ENCODE measurements at regions not wholly inside any gene's neighbourhood (a gene's known extent, or its start where the extent isn't known, plus 50 kb on each side); places are given as distances from the start of the nearest gene placed in this dataset.

- H4K91ac ChIP-seq (ENCODE audit: insufficient read length, low read depth, low read length) = no peak overlapping the region
- no peaks in the 10 kb centered on the region for H3K23me2 ChIP-seq (ENCODE audit: insufficient read length, low read depth, low read length, poor library complexity, severe bottlenecking)
- H3K4me1 ChIP-seq (ENCODE audit: insufficient read depth, low read length) = no peaks in the 10 kb centered on the region
- H3K14ac ChIP-seq (ENCODE audit: insufficient read depth, low read length) = no peak overlapping the region
- no peak overlapping the region for H2BK120ac ChIP-seq (ENCODE audit: low read depth, low read length, poor library complexity, severe bottlenecking)
- no peaks in the 10 kb centered on the region for H3K9me3 ChIP-seq (ENCODE audit: control insufficient read depth, low read depth, low read length)
- no peak overlapping the region for H3K4ac ChIP-seq (ENCODE audit: low read depth, low read length)
- no peaks in the 10 kb centered on the region for H3K79me1 ChIP-seq (ENCODE audit: insufficient read depth, low read depth, low read length, poor library complexity, severe bottlenecking)
- H3K56ac ChIP-seq (ENCODE audit: insufficient read length, low read depth, low read length) = no peak overlapping the region
- no peak overlapping the region for H3K9ac ChIP-seq (ENCODE audit: extremely low read depth, insufficient read length, low read length)
- peaks cover 0 to 3% of the 10 kb centered on the region in 2 experiments; a peak in 2 of 5 replicates for H3K9me3 Mint-ChIP-seq
- no peaks in the 10 kb centered on the region for H3K27me3 Mint-ChIP-seq (ENCODE audit: low read depth)
- H2BK5ac ChIP-seq (ENCODE audit: insufficient read length, low read length) = no peak overlapping the region
- H3K4me2 ChIP-seq (ENCODE audit: insufficient read depth, insufficient read length, low read length) = no peak overlapping the region
- no peaks in the 10 kb centered on the region for H4K20me1 ChIP-seq (ENCODE audit: control insufficient read depth, insufficient read depth, insufficient read length)
- no peak overlapping the region for H3K23ac ChIP-seq (ENCODE audit: insufficient read length, low read depth, low read length)
- H2AK5ac ChIP-seq (ENCODE audit: insufficient read length, low read length) = no peak overlapping the region
- H3K27ac ChIP-seq (ENCODE audit: insufficient read length, low read depth, low read length) = no peak overlapping the region
- H3K18ac ChIP-seq (ENCODE audit: insufficient read length, low read depth, low read length) = no peak overlapping the region
- H3K4me1 Mint-ChIP-seq = peaks cover 6% of the 10 kb centered on the region in 2 experiments
- no peak overlapping the region for H3K27ac Mint-ChIP-seq
- H4K5ac ChIP-seq (ENCODE audit: insufficient read length, low read depth, low read length) = no peak overlapping the region
- no peak overlapping the region for H3K4me3 Mint-ChIP-seq
- no peaks in the 10 kb centered on the region for H3K27me3 ChIP-seq (ENCODE audit: insufficient read depth, low read length)
- no peak overlapping the region for H2AFZ ChIP-seq (ENCODE audit: low read length)
- no peak overlapping the region for H4K8ac ChIP-seq (replicated peaks; ENCODE audit: insufficient read length, low read depth, low read length)
- no peak overlapping the region for H2BK15ac ChIP-seq (ENCODE audit: low read depth, low read length)
- no peak for DNase-seq
- H3K36me3 Mint-ChIP-seq (ENCODE audit: insufficient read depth in 1 of 3, low read depth in 3 of 3) = peaks cover 3 to 4% (median 4%) of the 10 kb centered on the region in 3 experiments; a peak in 5 of 7 replicates
- no peak overlapping the region for H2BK20ac ChIP-seq (ENCODE audit: low read depth, low read length, poor library complexity, severe bottlenecking)
- TF ChIP-seq, protein P1, sequence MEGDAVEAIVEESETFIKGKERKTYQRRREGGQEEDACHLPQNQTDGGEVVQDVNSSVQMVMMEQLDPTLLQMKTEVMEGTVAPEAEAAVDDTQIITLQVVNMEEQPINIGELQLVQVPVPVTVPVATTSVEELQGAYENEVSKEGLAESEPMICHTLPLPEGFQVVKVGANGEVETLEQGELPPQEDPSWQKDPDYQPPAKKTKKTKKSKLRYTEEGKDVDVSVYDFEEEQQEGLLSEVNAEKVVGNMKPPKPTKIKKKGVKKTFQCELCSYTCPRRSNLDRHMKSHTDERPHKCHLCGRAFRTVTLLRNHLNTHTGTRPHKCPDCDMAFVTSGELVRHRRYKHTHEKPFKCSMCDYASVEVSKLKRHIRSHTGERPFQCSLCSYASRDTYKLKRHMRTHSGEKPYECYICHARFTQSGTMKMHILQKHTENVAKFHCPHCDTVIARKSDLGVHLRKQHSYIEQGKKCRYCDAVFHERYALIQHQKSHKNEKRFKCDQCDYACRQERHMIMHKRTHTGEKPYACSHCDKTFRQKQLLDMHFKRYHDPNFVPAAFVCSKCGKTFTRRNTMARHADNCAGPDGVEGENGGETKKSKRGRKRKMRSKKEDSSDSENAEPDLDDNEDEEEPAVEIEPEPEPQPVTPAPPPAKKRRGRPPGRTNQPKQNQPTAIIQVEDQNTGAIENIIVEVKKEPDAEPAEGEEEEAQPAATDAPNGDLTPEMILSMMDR (conservative IDR thresholded peaks at IDR 0.05) = no peak
- H3T11ph ChIP-seq (ENCODE audit: low read length) = no peak overlapping the region
- no peaks in the 10 kb centered on the region for H3K79me2 ChIP-seq (ENCODE audit: insufficient read depth, low read length)
- no peak overlapping the region for H2BK12ac ChIP-seq (ENCODE audit: insufficient read length, low read depth, low read length)
These were observed 65.4 kb upstream of the BEND6 start for GRCh38 chr6:56889492-56889891.
